ENCODE measurements at regions not wholly inside any gene's neighbourhood (a gene's known extent, or its start where the extent isn't known, plus 50 kb on each side); places are given as distances from the start of the nearest gene placed in this dataset.

DNA sequence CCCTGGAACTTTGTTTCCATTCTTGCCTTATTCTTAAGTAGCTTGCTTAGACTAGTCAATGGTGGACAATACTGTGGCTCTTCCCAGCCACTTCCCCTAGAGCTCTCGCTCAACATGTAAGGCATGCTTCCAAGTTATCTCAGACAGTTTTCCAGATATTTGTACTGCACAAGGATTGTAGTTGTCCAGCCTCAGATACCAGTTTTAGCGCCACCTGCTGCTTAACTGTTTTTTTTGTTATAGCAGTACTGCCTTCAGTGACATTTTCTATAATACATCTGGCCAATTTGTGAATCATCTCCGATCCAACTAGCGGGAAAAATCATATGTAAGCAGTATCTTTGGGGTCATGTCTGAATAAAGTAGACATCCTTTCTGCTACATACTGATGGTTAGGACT is 346.7 kb upstream of the ADGRL4 start:
- TF ChIP-seq, protein P1, sequence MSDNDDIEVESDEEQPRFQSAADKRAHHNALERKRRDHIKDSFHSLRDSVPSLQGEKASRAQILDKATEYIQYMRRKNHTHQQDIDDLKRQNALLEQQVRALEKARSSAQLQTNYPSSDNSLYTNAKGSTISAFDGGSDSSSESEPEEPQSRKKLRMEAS (IDR thresholded peaks at IDR 0.05) = no peak
- TF ChIP-seq, protein P2, sequence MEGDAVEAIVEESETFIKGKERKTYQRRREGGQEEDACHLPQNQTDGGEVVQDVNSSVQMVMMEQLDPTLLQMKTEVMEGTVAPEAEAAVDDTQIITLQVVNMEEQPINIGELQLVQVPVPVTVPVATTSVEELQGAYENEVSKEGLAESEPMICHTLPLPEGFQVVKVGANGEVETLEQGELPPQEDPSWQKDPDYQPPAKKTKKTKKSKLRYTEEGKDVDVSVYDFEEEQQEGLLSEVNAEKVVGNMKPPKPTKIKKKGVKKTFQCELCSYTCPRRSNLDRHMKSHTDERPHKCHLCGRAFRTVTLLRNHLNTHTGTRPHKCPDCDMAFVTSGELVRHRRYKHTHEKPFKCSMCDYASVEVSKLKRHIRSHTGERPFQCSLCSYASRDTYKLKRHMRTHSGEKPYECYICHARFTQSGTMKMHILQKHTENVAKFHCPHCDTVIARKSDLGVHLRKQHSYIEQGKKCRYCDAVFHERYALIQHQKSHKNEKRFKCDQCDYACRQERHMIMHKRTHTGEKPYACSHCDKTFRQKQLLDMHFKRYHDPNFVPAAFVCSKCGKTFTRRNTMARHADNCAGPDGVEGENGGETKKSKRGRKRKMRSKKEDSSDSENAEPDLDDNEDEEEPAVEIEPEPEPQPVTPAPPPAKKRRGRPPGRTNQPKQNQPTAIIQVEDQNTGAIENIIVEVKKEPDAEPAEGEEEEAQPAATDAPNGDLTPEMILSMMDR (IDR thresholded peaks at IDR 0.05; ENCODE audit: low read depth, low read length, missing input control) = peak; percentile 35
- TF ChIP-seq, protein P3, sequence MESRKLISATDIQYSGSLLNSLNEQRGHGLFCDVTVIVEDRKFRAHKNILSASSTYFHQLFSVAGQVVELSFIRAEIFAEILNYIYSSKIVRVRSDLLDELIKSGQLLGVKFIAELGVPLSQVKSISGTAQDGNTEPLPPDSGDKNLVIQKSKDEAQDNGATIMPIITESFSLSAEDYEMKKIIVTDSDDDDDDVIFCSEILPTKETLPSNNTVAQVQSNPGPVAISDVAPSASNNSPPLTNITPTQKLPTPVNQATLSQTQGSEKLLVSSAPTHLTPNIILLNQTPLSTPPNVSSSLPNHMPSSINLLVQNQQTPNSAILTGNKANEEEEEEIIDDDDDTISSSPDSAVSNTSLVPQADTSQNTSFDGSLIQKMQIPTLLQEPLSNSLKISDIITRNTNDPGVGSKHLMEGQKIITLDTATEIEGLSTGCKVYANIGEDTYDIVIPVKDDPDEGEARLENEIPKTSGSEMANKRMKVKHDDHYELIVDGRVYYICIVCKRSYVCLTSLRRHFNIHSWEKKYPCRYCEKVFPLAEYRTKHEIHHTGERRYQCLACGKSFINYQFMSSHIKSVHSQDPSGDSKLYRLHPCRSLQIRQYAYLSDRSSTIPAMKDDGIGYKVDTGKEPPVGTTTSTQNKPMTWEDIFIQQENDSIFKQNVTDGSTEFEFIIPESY (IDR thresholded peaks at IDR 0.05) = no peak
- TF ChIP-seq RAD21 (IDR thresholded peaks at IDR 0.05) (peak; percentile 58 to 75), GABPA (IDR thresholded peaks at IDR 0.05 in 1 of 2, conservative IDR thresholded peaks at IDR 0.05 in 1 of 2) (no peak), TAF1 (conservative IDR thresholded peaks at IDR 0.05) (no peak), JUND (IDR thresholded peaks at IDR 0.05) (no peak)

Data from liver (tissue), 3 donors.